Mucosa of rectum (tissue), 2 donors: ENCODE measurements at regions not wholly inside any gene's neighbourhood (a gene's known extent, or its start where the extent isn't known, plus 50 kb on each side); places are given as distances from the start of the nearest gene placed in this dataset.
"Not testable (repeated sequence)": the region's sequence is repeated elsewhere in the genome, so short reads cannot be mapped to it uniquely, and the experiment has no call there.

Source experiments
- H3K27ac ChIP-seq, 2 donors: one replicate each; pipeline ENCODE4 v1.7.0; 2013; ENCODE audit warnings: inconsistent platforms in 2 of 2, low read depth in 2 of 2, low read length in 2 of 2
- H3K27me3 ChIP-seq, 2 donors: one replicate each; pipeline ENCODE4 v1.7.0; 2013; ENCODE audit warnings: low read length in 2 of 2; ENCODE audit not compliant: control insufficient read depth in 2 of 2, insufficient read depth in 2 of 2
- H3K36me3 ChIP-seq, 2 donors: one replicate each; pipeline ENCODE4 v1.7.0; 2013; ENCODE audit warnings: low read length in 2 of 2; ENCODE audit not compliant: control insufficient read depth in 2 of 2, insufficient read depth in 2 of 2
- H3K4me1 ChIP-seq, 2 donors: one replicate each; pipeline ENCODE4 v1.7.0; 2013; ENCODE audit warnings: low read length in 2 of 2, mild to moderate bottlenecking in 1 of 2; ENCODE audit not compliant: control insufficient read depth in 2 of 2, insufficient read depth in 2 of 2
- H3K4me3 ChIP-seq, 2 donors: one replicate each; pipeline ENCODE4 v1.7.0; 2013; ENCODE audit warnings: low read length in 2 of 2
- H3K9ac ChIP-seq, 2 donors: one replicate each; pipeline ENCODE4 v1.7.0; 2013; ENCODE audit warnings: low read length in 2 of 2, low read depth in 1 of 2, mild to moderate bottlenecking in 1 of 2
- H3K9me3 ChIP-seq, 2 donors: one replicate each; pipeline ENCODE4 v1.7.0; 2013; ENCODE audit warnings: low read length in 2 of 2; ENCODE audit not compliant: control insufficient read depth in 2 of 2
- donor health status: healthy.
- donor health status: Normal muscosa, but diverticular disease.

DNA sequence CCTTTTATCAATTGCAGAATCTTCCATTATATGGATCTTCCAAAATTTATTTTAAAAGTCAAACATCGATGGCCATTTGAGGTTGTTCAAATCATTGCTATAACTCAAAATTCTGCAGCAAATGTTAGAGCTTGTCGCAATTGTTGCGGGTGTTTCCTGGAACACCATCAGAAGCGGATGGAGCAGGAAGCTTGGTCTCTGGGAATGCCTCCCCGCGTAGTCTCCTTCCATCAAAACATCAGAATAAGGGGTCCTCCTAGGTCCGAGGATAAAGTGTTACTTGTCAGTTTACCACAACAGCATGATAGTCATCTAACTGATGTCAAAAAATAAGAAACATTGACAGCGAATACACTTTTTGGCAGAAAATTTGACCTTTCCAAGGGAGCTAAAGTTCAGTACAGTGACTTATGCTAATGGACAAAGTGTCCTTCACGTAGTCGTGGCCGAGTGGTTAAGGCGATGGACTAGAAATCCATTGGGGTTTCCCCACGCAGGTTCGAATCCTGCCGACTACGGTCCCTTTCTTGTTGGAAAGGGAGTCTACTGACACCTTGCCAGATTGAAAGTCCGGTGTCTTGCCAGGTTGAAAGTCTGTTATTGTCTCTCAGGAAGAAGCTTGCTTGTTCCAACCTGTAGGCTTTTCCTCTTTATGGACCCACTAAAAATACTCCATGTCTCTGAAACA lies 59.0 kb upstream of the ZNF184 start:
- H3K9me3 ChIP-seq, result no peaks in the 10 kb centered on the region
- H3K36me3 ChIP-seq, result no peaks in the 10 kb centered on the region
- no peak overlapping the region for H3K9ac ChIP-seq
- no peak overlapping the region for H3K4me3 ChIP-seq
- H3K27me3 ChIP-seq, result peaks cover 5 to 6% of the 10 kb centered on the region in 2 donors
- H3K27ac ChIP-seq, result no peak overlapping the region
- H3K4me1 ChIP-seq, result no peaks in the 10 kb centered on the region

DNA sequence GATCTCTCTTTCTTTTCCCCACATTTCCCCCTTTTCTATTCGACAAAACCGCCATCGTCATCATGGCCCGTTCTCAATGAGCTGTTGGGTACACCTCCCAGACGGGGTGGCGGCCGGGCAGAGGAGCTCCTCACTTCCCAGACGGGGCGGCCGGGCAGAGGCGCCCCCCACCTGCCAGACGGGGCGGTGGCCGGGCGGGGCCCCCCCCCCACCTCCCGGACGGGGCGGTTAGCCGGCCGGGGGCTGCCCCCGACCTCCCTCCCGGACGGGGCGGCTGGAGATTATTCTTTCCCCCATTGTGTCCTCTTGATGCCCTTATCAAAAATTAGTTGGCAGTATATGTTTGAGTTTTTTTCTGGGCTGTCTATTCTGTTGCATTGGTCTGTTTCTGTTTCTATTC lies 56.9 kb upstream of the ZNF184 start:
- not testable (repeated sequence) for H3K4me1 ChIP-seq, H3K4me3 ChIP-seq, H3K27me3 ChIP-seq, H3K9ac ChIP-seq, H3K9me3 ChIP-seq, H3K27ac ChIP-seq, H3K36me3 ChIP-seq

- H3K27me3 ChIP-seq, result peaks cover 0 to 4% of the 10 kb centered on the region in 2 donors
- H3K36me3 ChIP-seq, result no peaks in the 10 kb centered on the region
- no peak overlapping the region for H3K27ac ChIP-seq
- no peaks in the 10 kb centered on the region for H3K9me3 ChIP-seq
- no peaks in the 10 kb centered on the region for H3K4me1 ChIP-seq
- no peak overlapping the region for H3K4me3 ChIP-seq
- no peak overlapping the region for H3K9ac ChIP-seq
Observed at GRCh38 chr6:27528714-27529113, 55.8 kb upstream of the ZNF184 start.
